ENCODE measurements at regions not wholly inside any gene's neighbourhood (a gene's known extent, or its start where the extent isn't known, plus 50 kb on each side); places are given as distances from the start of the nearest gene placed in this dataset.

- no peak for ATAC-seq
Observed at GRCh38 chr12:118706437-118706836, 274.9 kb upstream of the SRRM4 start.

- no peak for ATAC-seq
Observed at GRCh38 chr12:118709946-118710345, 271.4 kb upstream of the SRRM4 start.

- ATAC-seq = no peak
Observed at GRCh38 chr12:118711185-118711584, 270.2 kb upstream of the SRRM4 start.

GRCh38 chr12:118714051-118714460, 267.3 kb upstream of the SRRM4 start:
- no peak for ATAC-seq

- no peak for ATAC-seq
Observed at GRCh38 chr12:118714500-118714899, 266.8 kb upstream of the SRRM4 start.

GRCh38 chr12:118715647-118716046, 265.7 kb upstream of the SRRM4 start:
- ATAC-seq = no peak

- ATAC-seq = no peak
Observed at GRCh38 chr12:118727196-118727978, 254.0 kb upstream of the SRRM4 start.

- ATAC-seq = no peak
Observed at GRCh38 chr12:118727979-118728366, 253.4 kb upstream of the SRRM4 start.

GRCh38 chr12:118734266-118734665, 247.1 kb upstream of the SRRM4 start:
- ATAC-seq = no peak

- no peak for ATAC-seq
Observed at GRCh38 chr12:118737985-118738540, 243.3 kb upstream of the SRRM4 start.

GRCh38 chr12:118741194-118741593, 240.1 kb upstream of the SRRM4 start:
- no peak for ATAC-seq

GRCh38 chr12:118742431-118742830, 238.9 kb upstream of the SRRM4 start:
- ATAC-seq = no peak

- no peak for ATAC-seq
Observed at GRCh38 chr12:118743896-118744700, 237.2 kb upstream of the SRRM4 start.

- no peak for ATAC-seq
Observed at GRCh38 chr12:118746176-118746575, 235.2 kb upstream of the SRRM4 start.

- ATAC-seq = no peak
Observed at GRCh38 chr12:118746960-118747359, 234.4 kb upstream of the SRRM4 start.

GRCh38 chr12:118747771-118748170, 233.6 kb upstream of the SRRM4 start:
- no peak for ATAC-seq

- ATAC-seq = no peak
Observed at GRCh38 chr12:118748478-118749380, 232.6 kb upstream of the SRRM4 start.

GRCh38 chr12:118749646-118750045, 231.7 kb upstream of the SRRM4 start:
- ATAC-seq = no peak

- no peak for ATAC-seq
Observed at GRCh38 chr12:118750666-118751065, 230.7 kb upstream of the SRRM4 start.

- ATAC-seq = no peak
Observed at GRCh38 chr12:118751355-118751754, 230.0 kb upstream of the SRRM4 start.

GRCh38 chr12:118760623-118761022, 220.7 kb upstream of the SRRM4 start:
- ATAC-seq = no peak

GRCh38 chr12:118763234-118763633, 218.1 kb upstream of the SRRM4 start:
- ATAC-seq = no peak
